GM21447 (cell line): ENCODE measurements at regions not wholly inside any gene's neighbourhood (a gene's known extent, or its start where the extent isn't known, plus 50 kb on each side); places are given as distances from the start of the nearest gene placed in this dataset.

ENCODE experiments used
- ATAC-seq: cut with Tn5 transposase; IDR thresholded peaks from one replicate; pipeline ENCODE4 v1.9.1; 2021; ENCODE audit not compliant: unreplicated experiment

DNA sequence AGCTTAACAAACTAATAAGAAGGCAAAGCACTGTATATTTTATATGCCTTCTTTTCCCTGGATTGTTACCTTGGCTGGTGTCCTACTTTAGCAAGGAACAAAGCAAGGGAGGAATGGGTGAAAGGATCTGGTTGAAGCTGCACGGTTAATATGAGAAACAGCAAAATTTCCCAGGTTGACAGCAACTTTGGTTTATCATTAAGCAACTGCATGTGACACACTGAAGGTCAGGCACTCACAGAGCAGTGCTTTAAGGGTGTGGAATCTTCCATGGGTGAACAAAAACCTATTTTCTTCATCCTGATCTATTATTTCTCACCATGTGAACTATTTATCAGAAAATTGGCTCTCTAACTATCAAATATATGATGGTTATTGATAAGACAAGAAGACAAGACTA is 109.0 kb upstream of the ATP10B start:
- peak; percentile 39 for ATAC-seq

DNA sequence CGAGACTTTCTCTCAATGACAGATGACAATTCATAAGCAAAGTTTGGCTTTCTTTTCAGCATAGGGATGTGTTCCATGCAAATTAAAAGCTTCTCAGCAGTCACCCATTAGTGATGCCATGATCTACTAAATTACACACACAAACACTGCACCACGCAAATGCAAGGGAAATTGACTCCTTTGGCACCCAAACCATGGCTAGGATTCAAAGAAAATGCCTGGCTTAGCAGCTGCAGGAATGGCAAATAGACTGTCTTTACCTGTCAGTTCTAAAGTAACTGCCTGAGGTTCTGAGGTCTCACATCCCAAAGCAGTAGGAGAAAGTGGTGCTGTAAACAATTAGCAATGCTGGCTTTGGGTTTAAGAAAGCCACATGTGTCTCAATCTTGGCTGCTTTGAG is 108.6 kb upstream of the ATP10B start:
- no peak for ATAC-seq

DNA sequence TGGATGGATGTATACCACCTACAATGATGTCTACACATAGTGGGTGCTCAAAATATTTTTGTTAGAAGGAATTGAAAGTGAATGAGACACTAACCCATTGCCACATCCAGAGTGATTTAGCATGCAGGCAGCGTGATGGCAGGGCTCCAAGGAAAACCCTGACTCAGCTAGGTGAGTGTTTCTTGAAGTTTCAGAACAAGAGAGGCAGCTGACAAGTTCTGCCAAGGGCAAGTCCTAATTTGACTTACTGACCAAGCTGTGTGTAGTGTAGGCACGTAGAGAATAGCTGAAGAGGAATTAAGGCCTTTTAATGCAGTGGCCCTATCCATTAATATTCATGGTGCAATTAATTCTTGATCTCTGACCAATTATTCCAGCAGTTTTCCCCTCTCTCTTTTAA is 107.8 kb upstream of the ATP10B start:
- ATAC-seq, result peak; percentile 62

DNA sequence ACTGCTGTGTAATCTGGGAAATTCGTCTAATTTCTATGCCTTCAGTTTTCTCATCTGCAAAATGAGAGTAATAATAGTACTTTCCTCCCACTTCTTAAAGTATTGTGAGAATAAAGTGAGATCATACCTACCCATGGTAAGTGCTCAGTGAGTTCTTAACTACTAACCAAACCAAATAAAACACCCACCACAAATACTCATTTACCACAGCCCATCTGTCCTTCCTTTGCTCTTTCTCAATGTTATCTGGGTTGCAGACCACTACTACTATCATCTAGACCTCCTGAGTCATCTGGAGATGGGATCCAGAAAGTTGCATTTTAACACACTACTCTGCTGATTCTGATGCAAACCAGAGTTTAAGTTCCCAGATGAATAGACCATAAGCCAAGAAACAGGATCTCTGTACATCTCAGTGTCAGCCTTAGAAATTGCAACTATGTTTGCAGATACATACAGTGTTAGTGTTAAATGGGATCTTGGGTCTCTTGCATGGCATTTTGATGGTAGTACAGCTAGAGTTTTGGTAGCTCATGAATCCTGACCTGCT is 105.4 kb upstream of the ATP10B start:
- ATAC-seq, result no peak

DNA sequence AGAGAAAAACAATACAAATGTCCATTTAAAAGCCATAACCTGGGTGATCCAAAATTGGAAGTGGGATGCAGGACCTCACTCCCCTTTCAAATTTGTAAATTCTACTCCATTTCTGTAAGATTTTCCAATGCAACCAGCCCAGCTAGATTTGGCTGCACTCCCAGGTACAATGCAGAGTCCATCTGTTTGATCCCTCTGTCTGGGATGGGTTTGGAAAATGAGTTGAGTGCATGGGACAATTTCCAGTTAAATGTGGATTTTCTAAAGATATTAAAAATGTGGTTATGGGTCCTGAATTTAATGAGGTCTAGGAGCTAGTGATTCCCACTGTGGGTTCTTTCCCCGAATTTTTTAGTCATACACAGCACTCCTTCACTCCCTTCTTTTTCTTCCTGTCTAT is 104.0 kb upstream of the ATP10B start:
- ATAC-seq, result no peak

DNA sequence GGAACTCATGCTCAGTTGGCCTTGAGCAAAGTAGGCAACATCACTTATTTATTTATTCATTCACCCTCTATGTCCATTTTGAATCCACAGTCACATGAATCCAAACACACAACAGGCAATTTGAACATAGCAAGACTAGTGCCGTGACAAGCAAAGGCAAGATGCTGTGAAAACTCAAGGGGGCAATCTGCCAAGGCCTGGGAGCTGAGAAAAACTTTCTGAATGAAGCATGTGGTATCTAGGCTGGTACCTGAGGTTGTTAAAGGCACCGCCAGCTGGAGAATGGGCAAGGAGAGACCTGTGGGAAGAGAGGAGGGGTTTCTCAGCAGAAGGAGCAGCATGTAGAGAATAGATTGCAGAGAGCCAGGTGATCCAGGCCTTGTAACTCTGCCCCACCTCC is 98.3 kb upstream of the ATP10B start:
- ATAC-seq, result no peak

DNA sequence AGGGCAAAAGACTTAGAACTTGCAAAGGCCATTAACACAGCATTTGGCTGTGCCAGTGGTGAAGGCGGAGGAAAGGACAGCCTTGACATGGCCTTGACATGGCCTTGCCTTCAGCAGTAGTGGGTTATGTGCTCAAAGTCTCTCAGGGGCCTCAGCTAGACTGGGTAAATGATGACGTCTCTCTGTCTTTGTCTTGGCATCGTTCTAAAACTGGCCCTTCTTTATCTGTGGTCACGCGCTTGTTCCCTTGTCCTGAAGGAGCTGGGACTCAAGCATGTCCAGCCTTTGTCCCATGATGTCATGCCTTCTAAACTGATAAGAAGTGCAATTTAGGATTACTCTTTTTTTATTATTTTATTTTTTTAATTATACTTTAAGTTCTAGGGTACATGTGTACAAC is 88.7 kb upstream of the ATP10B start:
- no peak for ATAC-seq

DNA sequence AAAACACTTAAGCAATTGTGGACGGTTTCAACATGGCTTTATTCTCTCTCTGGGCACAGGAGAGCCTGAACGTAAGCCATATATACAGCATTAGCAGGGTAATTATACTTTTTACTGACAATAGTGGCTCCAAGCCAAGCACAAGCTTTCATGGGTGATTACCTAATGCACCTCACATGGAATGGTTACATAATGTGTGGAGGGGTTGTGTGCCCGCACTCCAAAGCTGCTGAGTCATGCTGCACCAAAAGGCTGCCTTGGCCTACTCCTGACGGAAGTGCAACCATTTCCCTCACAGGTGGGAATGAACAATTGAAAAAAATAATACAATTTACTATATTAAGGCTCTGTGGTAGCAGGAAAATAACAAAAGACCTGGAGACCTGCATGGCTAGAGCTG is 86.5 kb upstream of the ATP10B start:
- no peak for ATAC-seq

DNA sequence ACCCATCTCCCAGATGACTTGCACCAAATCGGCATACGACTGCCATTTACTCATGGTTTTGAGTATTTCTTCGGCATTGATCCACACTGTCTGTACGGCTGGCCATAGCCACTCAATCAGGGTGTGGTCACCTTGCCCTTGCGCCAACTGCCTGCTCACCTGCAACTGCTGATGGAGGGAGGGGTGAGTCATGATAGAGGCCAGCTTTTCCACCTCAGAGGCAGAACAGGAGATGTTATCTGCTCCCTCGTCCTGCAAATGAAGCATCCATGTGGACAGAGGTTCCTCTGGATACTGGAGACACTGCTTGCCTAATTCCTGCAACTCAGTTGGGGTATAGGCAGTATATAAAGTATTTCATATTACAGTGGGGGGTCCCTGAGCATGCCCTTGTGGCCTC is 85.6 kb upstream of the ATP10B start:
- no peak for ATAC-seq

DNA sequence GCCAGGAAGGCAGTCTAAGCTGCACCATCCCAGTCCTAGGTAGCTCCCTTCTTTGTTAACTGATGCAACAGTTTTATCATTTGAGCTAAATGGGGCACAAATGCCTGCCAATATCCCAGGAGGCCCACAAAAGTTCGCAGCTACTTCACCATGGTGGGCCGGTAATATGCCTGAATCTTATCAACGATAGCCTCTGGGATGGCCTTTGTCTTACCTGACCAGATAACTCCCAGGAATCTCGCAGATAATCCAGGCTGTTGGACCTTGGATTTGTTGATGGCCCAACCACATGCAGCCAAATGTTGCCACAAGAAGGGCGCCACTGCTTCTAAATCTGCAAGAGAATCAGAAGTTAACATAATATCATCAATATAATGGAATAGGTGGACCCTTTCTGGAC is 83.8 kb upstream of the ATP10B start:
- no peak for ATAC-seq

DNA sequence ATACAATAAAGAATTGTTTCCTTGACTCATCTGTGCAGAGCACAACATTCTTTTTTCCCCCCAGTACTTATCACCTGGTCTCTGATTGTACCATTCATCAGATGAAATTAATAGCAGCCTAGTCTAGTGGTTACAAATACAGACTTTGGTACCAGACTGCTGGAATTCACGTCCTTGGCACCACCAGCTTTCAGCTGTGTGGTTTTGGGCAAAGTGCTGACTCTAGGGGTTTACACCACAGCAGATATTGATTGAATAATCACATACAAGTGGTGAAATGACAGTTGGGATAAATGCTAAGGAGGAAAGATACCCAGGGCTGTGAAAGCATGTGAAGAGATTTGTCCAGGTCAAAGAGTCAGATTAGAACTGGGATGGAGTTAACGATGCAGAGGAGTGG is 79.3 kb upstream of the ATP10B start:
- ATAC-seq, result no peak

DNA sequence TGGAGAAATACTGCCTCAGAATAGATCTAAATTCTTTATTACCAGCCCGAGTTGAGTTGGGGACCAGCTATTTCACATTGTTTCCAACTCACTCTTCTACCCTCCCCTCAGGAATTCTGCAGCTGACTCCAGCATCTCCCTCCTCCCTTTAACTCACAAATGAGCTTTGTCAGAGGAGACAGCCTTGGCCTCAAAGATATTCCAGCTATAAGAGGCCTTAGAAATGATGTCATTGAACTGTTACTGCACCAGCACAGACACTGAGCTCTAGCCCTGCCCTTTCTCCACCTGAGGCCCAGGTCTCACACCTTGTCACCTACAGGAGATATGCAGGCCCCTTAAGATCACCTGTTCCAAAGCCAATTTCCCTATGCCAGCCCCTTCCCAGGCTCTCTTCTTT is 78.4 kb upstream of the ATP10B start:
- no peak for ATAC-seq

DNA sequence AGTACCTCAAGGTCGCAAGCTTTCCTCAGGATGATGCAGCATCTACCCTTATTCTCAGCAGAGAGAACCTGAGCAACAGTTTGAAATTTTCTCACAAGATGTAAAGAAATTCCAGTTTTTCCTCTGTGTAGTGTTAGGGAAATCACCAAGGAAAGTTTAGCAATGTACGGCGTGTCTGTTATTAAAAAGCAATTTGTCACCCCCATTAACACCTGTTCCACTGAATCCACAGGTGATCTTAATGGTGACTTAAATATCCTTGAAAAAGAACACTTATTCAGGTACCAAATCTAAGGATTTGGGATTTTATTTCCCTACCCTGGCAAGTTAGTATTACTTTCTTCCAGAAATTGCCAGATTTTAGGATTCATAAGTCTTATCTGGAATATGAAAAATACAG is 77.9 kb upstream of the ATP10B start:
- ATAC-seq, result no peak

DNA sequence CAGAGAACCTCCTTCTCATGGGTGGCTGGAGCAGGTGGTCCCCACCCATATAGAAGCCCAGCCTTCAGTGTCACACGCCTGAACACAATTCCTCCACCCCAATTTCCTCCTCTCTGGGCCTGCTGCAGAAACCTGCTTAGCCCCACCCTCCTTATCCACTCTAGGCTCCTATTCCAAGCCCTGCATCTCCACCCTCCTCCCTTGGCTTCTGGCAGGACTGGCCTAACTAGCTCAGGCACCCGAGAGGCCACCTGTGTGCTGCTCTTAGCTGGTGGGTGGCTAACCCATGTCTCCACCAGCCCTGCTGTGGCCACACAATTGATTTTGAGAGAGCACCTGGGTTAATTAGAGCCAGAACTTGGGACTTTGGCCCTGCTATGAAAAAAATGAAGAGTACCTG is 77.3 kb upstream of the ATP10B start:
- ATAC-seq, result no peak

DNA sequence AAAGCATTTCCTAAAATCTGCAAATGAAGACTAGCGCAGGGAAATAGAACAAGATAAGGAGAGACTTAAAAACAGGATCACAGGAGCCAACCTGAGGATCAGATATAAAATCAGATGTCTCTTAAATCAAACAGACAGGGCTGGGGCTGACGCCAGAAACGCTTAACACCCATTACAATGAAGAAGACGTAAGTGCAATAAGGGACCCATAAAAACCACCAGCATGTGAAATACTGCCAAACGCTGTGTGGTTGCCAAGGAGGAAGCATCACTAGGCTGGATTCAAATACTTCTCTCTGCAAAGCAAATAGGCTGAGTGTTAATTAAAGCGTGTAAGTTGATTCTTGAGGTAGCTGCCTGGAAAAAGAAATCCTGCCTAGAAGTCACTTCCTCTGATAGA is 74.4 kb upstream of the ATP10B start:
- no peak for ATAC-seq

DNA sequence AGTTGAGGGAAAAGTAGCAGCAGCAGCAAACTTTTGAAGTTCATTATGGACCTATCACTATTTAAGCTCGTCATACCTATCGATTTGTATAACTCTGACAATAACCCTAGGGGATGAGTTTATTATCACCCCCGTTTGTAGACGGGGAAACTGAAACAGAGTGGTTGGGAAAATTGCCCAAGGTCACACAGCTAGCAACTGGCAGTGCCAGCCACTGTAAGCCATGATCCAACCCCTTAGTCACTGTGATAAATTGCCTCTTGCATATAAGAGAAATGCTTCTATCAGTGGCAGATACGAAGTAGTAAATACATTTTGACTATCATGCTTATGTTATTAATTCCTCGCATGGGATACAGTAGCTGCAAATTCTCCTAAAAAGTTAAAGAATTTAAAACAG is 73.3 kb upstream of the ATP10B start:
- no peak for ATAC-seq

DNA sequence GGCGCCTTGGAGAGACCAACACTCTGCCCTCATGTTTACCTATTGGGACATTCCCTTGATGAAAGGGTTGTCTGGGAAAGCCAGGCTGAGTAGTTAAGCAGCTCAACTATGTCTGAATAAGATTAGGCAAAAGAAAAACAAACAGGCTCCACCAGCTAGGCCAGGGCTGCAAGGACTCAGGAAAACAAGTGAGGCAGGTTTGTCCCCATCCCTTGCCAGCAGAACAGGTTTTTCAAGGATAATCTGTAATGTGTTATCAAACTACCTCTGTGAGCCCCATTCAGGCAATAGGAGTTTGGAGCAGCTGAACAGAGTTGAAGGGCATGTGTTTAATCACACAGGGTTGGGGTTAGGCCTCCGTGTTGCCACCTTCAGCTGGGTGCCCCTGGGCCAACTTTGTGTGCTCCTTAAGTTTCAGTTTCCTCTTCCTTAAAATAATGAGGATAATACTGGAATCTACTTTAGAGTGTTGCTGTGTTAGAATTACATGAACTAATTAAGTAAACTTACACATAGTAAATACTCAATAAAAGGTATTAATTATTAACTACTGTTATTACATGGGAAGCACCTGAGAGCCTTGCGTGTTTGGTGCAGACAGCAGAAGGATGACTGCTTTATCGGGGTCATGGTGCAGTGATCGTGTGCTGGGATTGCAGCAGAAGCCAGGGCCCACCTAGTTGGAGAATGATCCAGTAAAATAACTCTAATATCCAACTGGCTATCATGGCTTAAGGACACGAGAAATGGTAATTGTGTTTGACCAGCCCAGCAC is 72.1 kb upstream of the ATP10B start:
- no peak for ATAC-seq

DNA sequence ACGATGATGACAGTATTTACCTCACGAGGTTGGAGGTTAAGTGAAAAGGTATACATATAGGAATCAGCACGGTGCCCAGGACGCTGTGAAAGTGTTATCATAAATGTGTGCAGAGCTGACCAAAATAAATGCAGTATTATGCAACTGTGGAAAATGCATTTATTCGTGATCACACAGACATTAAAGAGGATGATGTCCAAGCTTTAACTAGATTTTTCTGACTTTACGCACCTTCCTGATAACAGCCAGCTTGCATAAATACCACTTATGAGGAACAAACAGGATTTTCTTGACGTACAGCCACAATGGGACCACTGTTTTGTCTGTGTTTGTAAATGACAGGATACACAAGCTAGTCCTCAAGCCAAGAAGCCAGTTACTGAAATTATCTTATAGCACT is 71.4 kb upstream of the ATP10B start:
- ATAC-seq, result no peak

DNA sequence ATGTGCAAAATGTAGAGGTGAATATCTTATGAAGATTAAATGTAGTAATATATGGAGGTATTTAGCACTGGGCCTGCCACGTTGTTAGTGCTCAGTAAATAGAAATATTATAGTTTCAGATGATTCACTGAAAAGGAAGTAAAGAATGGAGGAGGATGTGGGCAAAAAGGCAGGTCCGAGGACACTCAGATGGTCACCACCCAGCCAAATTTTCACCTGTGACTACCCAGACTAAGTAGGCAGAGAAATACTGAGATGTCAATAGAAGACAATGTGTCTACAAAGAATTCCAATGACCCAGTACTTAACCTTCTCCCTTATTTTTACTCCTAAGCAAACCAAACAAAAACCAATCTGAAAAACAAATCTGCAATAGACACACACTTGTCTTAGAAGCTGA is 70.3 kb upstream of the ATP10B start:
- no peak for ATAC-seq

DNA sequence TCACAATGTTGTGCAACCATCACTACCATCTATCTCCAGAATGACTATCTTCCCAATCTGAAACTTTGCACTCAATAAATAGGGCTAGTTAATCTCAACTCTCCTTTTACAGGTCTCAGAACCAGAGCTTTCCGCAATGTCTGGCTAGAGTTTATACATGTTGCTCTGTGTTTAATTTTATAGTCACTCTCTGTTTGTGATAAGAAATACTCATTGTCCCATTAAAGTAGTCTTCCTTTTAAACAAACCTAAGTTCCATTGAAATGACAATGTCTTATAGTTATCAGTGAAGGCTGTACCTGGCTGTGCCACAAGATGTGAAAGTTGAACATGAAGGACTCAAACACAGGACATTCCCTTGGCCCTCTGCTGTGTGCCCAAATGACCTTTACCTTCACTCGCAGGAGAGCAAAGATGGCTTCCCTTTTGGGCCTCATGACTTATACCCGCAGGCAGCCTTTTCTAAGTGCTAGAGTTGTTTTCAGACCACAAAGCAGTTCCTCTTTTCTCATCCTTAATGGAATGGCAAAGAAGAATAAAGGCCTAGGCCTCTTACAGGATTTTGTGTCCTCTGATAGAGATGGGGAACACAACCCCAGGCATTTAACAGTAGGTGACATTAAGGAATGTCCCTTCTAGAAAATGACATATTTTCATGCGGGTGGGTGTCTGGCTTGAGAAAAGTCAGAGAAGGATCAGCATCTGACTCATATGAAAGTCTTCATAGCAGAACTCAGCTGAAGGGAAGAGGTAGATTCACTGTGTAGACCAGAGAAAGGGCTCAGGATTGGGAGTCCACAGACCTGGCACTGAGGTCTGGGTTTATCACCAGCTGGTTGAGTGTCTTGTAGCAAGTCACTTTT is 69.6 kb upstream of the ATP10B start:
- no peak for ATAC-seq

DNA sequence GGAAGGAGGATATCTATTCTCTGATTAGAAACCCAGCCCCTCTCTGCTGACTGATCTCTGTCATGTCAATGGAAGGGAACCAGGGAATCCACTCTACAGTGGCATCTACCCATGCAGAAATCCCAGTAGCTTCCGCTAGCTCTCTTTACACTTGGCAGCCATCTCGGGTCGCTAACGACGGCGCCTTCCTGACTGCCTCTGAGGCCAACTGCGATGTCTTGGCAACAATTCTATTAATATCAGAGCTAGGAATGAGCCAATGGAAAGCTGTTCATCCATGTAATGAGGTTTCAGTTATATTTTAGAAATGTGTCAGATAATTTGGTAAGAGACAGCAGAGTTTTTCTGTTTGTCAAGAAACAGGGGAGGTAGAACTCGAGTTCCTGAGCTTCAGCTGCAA is 67.6 kb upstream of the ATP10B start:
- ATAC-seq, result no peak

DNA sequence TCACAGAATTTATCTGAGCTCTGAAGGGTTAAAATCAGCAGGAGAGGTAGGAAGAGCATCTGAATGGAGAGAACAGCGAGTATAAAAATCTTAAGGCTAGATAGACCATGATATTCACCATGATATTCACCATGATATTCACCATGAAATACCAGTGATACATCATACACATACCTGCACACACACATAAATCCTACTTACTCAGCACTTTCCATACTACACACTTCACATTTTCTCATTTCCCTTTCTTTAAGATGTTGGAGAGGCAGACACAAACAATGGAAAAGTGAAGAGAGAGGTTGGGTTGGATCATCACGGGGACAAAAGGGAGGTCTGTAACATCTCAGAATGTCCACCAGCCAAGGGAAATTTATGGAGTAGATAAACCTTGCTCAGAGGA is 66.4 kb upstream of the ATP10B start:
- no peak for ATAC-seq
